Liver (tissue), 3 donors: ENCODE measurements at regions not wholly inside any gene's neighbourhood (a gene's known extent, or its start where the extent isn't known, plus 50 kb on each side); places are given as distances from the start of the nearest gene placed in this dataset.

Experiments used
- GABPA ChIP-seq, 2 donors: IDR thresholded peaks in 1 of 2; conservative IDR thresholded peaks in 1 of 2; 2 replicates each; pipeline ENCODE4 v1.6.1; 2016; ENCODE audit warnings: antibody characterized with exemption in 2 of 2, mild to moderate bottlenecking in 1 of 2, moderate library complexity in 1 of 2
- JUND ChIP-seq, 2 donors: IDR thresholded peaks; 2 replicates each; pipeline ENCODE4 v1.6.1; 2016; ENCODE audit warnings: antibody characterized with exemption in 2 of 2
- RAD21 ChIP-seq, 2 donors: IDR thresholded peaks; 2 replicates each; pipeline ENCODE4 v1.6.1; 2016; ENCODE audit warnings: antibody characterized with exemption in 2 of 2, mild to moderate bottlenecking in 2 of 2
- RXRA ChIP-seq, 2 donors: IDR thresholded peaks; 2 replicates each; pipeline ENCODE4 v1.6.1; 2017 to 2018; ENCODE audit warnings: antibody characterized with exemption in 2 of 2, mild to moderate bottlenecking in 1 of 2
- SP1 ChIP-seq: IDR thresholded peaks from 2 replicates; pipeline ENCODE4 v1.6.1; 2018; ENCODE audit warnings: antibody characterized with exemption, mild to moderate bottlenecking
- TAF1 ChIP-seq: conservative IDR thresholded peaks from 2 replicates; pipeline ENCODE4 v1.6.1; 2016; ENCODE audit warnings: antibody characterized with exemption, mild to moderate bottlenecking
- YY1 ChIP-seq: IDR thresholded peaks from 2 replicates; pipeline ENCODE4 v1.6.1; 2016; ENCODE audit warnings: antibody characterized with exemption, mild to moderate bottlenecking
- TF ChIP-seq, protein P1 (sequence below): fragments of 150-350 bp; IDR thresholded peaks from 2 replicates; pipeline ENCODE4 v1.5.1; 2017; ENCODE audit warnings: improper control_type of control experiment, low read depth, low read length; ENCODE audit not compliant: missing input control
- TF ChIP-seq, protein P2 (sequence below): IDR thresholded peaks from 2 replicates; pipeline ENCODE4 v1.6.1; 2016; ENCODE audit warnings: antibody characterized with exemption
- TF ChIP-seq, protein P3 (sequence below): IDR thresholded peaks from 2 replicates; pipeline ENCODE4 v1.6.1; 2016; ENCODE audit warnings: antibody characterized with exemption
- TF ChIP-seq, protein P4 (sequence below): IDR thresholded peaks from 2 replicates; pipeline ENCODE4 v1.6.1; 2016; ENCODE audit warnings: antibody characterized with exemption
- TF ChIP-seq, protein P5 (sequence below): IDR thresholded peaks from 2 replicates; pipeline ENCODE4 v1.6.1; 2016; ENCODE audit warnings: antibody characterized with exemption, mild to moderate bottlenecking
- donor health status: healthy.
- donor health status: healthy.

DNA sequence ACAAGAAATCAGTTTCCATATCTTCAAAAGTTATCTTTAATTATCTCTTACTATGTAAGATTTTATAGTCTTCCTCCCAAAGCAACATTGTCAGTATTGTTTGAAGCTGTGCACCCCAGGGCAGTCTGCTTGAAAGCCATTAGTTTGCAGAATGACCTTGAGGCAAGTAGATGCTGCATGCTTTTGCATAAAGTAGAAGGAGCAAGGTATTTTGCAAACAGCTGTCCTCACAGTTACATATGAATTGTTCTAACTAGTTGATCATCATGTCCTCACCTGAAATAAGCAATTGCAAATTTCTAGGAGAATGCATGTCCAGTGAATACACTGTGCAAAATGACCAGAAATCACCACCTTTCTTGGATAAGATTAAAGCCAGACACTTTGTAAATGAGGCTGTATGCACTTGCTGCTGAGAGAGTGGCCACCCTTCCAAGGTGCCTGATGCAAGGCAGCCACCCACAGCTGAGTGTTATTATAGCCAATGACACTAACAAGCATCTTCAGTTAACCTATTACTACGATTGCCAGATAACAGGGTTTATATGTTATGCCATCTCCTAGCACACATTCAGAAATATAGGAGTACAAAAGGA, 730.0 kb upstream of the TMEM132C start:
- TF ChIP-seq, protein P1, sequence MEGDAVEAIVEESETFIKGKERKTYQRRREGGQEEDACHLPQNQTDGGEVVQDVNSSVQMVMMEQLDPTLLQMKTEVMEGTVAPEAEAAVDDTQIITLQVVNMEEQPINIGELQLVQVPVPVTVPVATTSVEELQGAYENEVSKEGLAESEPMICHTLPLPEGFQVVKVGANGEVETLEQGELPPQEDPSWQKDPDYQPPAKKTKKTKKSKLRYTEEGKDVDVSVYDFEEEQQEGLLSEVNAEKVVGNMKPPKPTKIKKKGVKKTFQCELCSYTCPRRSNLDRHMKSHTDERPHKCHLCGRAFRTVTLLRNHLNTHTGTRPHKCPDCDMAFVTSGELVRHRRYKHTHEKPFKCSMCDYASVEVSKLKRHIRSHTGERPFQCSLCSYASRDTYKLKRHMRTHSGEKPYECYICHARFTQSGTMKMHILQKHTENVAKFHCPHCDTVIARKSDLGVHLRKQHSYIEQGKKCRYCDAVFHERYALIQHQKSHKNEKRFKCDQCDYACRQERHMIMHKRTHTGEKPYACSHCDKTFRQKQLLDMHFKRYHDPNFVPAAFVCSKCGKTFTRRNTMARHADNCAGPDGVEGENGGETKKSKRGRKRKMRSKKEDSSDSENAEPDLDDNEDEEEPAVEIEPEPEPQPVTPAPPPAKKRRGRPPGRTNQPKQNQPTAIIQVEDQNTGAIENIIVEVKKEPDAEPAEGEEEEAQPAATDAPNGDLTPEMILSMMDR: no peak
- TF ChIP-seq, protein P2, sequence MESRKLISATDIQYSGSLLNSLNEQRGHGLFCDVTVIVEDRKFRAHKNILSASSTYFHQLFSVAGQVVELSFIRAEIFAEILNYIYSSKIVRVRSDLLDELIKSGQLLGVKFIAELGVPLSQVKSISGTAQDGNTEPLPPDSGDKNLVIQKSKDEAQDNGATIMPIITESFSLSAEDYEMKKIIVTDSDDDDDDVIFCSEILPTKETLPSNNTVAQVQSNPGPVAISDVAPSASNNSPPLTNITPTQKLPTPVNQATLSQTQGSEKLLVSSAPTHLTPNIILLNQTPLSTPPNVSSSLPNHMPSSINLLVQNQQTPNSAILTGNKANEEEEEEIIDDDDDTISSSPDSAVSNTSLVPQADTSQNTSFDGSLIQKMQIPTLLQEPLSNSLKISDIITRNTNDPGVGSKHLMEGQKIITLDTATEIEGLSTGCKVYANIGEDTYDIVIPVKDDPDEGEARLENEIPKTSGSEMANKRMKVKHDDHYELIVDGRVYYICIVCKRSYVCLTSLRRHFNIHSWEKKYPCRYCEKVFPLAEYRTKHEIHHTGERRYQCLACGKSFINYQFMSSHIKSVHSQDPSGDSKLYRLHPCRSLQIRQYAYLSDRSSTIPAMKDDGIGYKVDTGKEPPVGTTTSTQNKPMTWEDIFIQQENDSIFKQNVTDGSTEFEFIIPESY: no peak
- TF ChIP-seq GABPA (IDR thresholded peaks at IDR 0.05 in 1 of 2, conservative IDR thresholded peaks at IDR 0.05 in 1 of 2) (no peak), JUND (IDR thresholded peaks at IDR 0.05) (no peak), RXRA (IDR thresholded peaks at IDR 0.05) (no peak), YY1 (no peak), SP1 (no peak), RAD21 (IDR thresholded peaks at IDR 0.05) (no peak), TAF1 (no peak)
- TF ChIP-seq, protein P3, sequence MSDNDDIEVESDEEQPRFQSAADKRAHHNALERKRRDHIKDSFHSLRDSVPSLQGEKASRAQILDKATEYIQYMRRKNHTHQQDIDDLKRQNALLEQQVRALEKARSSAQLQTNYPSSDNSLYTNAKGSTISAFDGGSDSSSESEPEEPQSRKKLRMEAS: no peak
- TF ChIP-seq, protein P4, sequence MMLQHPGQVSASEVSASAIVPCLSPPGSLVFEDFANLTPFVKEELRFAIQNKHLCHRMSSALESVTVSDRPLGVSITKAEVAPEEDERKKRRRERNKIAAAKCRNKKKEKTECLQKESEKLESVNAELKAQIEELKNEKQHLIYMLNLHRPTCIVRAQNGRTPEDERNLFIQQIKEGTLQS: no peak
- TF ChIP-seq, protein P5, sequence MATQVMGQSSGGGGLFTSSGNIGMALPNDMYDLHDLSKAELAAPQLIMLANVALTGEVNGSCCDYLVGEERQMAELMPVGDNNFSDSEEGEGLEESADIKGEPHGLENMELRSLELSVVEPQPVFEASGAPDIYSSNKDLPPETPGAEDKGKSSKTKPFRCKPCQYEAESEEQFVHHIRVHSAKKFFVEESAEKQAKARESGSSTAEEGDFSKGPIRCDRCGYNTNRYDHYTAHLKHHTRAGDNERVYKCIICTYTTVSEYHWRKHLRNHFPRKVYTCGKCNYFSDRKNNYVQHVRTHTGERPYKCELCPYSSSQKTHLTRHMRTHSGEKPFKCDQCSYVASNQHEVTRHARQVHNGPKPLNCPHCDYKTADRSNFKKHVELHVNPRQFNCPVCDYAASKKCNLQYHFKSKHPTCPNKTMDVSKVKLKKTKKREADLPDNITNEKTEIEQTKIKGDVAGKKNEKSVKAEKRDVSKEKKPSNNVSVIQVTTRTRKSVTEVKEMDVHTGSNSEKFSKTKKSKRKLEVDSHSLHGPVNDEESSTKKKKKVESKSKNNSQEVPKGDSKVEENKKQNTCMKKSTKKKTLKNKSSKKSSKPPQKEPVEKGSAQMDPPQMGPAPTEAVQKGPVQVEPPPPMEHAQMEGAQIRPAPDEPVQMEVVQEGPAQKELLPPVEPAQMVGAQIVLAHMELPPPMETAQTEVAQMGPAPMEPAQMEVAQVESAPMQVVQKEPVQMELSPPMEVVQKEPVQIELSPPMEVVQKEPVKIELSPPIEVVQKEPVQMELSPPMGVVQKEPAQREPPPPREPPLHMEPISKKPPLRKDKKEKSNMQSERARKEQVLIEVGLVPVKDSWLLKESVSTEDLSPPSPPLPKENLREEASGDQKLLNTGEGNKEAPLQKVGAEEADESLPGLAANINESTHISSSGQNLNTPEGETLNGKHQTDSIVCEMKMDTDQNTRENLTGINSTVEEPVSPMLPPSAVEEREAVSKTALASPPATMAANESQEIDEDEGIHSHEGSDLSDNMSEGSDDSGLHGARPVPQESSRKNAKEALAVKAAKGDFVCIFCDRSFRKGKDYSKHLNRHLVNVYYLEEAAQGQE: no peak
